DMS114 treated with DMSO at 0.1 percent for 48 hours (cell line): ENCODE measurements at regions not wholly inside any gene's neighbourhood (a gene's known extent, or its start where the extent isn't known, plus 50 kb on each side); places are given as distances from the start of the nearest gene placed in this dataset.

Experiments
- DNase-seq: peaks from one replicate; lab custom pipeline; 2025; ENCODE audit not compliant: unreplicated experiment; lab: John Stamatoyannopoulos, UW

DNA sequence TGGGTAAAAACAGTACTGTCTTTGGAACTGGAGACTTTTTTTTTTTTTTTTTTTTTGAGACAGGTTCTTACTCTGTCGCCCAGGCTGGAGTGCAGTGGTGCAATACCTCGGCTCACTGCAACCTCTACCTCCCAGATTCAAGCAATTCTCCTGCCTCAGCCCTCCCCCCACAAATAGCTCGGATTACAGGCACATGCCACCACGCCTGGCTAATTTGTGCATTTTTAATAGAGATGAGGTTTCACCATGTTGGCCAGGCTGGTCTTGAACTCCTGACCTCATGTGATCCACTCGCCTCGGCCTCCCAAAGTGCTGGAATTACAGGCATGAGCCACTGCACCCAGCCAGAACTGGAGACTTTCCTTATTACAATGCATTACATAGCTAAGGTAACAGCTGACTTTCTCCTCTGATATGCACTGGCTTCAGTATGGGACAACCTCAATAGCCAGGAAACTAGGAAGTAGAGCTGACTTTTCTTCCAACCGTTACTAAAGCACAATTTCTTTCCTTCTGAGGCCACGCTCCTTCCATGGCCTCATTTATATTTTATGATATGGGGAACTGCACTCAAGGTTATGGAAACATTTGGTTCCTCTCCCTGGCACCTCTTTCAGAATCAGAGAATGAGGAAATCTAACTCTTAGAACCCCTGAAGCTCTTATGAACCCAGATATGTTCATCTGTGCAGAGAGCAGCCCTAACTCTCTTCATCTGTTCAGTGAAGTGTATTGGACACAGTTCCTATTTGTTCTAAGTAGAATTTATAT is 53.5 kb upstream of the FAM9B start:
- DNase-seq = no peak

DNA sequence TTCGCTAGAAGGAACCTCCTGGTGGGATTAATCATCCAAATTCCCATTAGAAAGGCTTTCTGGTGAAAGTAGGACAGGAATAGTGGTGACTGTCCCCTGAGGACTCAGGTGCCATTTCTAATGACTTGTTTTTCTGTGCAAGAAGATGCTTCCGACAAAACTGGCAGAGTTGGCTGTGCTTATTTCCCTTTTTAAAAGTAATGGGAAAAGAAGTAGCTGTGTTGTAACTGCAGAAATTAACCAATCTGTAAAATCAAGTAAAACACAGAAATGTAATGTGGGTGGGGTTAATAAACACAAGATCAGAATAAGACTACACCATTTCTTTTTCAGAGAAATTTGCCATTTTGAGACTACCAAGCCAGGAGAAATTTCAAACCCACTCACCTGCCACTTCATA is 55.0 kb upstream of the FAM9B start:
- no peak for DNase-seq

DNA sequence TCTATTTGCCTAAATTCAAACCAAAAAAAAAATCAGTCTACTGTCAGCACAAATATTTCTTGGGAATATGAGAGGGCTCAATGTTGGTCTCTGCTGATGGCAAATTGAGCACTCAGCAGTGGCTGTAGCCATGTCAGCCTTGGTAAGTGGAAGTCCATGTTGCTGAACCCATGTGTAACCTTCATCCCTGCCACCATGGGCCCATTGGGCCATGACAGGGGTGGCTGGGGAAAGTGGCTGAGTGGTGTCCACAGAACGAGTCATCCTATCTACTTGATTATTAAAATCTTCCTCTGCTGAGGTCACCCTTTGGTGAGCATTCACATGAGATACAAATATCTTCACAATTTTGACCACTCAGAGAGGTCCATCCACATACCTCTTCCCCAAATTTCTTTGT is 56.8 kb upstream of the FAM9B start:
- DNase-seq = no peak

DNA sequence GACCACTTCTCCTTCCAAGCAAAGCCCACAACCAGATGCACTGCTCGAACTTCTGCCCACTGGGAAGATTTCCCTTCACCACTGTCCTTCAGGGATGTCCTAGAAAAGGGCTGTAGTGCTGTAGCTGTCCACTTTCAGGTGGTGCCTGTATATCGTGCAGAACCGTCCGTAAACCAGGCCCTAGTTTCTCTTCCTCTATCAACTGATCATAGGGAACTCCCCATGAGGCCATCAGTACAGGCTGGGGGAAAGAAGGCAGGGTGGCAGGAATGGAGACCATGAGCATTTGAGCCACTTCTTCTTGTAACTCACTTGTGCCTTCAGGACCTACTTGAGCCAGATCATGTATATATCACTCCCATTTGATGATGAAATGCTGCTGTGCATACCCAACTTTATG is 57.3 kb upstream of the FAM9B start:
- DNase-seq = no peak

DNA sequence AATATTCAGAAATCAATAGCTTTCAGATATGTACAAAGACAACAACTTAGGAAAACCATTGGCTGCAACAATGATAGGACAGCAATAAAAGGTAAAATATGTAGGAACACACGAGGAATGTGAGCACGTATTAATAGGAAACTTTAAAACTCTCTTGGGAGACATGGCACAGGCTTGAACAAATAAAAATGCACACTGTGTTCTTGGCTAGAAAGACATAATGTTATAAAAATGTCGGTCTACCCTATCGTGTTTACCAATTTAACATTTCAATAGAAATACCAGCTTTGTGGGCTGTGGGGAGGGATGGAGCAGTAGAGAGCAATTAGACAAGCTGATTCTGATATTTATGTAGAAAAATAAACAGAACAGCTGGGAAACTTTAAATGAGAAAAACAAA is 69.0 kb upstream of the FAM9B start:
- DNase-seq = no peak

DNA sequence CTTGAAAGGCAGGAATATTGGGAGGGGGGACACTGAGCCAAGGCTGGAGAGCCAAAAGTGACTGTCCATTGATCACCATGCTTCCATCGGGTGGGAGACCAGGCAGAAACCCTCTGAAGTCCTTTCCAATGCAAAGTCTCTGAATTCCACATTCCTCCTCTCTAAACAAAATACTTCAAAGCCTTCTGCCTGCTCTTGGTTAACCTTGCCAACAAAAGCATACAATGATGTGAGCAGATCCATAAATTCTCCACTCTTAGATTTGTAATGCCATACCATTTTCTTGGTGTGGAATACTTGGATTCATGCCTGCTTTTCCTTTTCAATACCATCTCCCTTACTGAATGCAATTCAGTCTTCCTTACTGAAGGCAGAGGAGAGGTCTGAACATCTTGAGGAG is 74.1 kb upstream of the FAM9B start:
- no peak for DNase-seq

DNA sequence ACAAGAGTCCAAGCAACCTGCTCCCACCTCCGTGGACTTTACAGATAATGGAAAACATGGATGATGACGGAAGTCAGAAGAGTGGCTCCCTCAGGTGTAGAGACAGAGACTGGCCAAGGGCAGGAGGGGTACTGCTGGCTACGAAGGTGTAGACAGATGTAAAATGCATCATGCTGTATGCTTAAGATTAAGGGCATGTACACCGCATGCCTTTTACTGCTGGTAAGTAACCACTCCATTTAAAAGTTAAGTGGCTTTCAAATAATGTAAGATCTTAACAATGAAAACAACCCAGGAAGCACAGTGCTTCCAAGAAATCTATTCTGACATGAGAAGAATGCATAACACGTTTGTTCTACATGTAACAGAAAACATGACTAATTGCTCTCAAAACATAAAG is 76.9 kb upstream of the FAM9B start:
- DNase-seq = no peak

DNA sequence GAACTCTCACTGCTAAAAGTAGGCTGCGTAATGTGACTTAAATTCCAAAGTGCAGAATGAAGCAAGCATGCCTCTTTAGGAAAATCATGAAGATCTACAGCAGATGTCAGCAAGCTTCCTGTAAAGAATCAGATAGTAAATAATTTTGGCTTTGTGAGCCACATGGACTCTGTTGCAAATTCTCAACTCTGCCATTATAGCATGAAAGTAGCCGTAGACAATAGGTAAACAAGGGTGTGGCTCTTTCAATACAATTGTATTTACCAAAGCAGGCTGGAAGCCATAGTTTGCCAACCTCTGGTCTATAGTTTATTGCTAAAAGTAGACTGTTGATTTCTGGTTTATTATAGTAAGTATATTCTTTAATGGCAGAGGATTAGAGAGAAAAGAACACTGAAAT is 80.3 kb upstream of the FAM9B start:
- no peak for DNase-seq

DNA sequence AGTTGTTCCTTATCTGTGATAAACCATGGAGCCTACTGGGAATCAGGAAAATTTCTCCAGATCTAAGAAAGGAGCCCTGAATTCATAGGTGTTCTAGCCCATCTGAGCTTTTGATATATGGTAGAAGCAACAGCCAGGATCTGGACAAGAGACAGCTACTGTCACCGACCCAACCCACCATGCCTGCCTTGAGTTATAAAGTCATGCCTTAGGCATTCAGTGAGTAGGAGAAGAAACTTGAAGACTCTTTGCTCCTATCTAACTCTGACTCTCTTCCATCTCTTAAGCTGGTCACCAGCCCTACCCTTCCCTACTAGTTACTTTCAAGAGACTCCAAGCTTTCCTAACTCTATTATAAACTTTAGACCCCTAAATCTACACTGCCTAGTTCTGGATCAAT is 83.9 kb upstream of the FAM9B start:
- DNase-seq = no peak

DNA sequence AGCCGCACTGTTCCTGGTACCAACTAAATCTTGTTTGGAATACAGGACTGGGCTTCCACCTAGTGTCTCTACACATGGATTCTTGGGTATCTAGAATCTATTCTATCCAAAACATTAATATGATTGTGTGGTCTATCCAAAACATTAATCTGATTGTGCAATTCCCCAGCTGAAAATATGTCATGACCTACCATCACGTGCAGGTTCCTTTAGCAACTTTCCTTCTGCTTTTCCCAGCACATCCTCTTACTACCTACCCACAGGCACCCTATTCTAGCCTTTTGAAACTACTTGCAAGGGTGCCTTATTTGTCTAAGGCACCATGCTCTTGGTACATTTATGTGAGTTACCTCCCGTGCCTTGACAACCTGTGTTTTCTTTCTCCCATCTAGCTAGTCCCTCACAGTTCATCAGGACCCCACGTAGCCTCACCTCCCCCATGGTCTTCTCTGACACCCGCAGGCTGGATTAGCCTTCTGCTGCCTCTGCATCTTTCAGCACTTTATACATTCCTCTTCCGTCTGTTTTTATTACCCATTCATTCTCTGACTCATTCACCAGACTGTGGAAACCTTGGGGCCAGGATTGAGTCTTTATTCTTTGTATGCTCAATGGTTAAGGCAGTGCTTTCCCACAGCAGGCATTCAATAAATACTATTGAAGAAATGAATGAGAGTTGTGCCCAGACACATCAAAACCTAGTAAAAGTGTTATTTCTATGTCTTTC is 88.8 kb upstream of the FAM9B start:
- DNase-seq = no peak

DNA sequence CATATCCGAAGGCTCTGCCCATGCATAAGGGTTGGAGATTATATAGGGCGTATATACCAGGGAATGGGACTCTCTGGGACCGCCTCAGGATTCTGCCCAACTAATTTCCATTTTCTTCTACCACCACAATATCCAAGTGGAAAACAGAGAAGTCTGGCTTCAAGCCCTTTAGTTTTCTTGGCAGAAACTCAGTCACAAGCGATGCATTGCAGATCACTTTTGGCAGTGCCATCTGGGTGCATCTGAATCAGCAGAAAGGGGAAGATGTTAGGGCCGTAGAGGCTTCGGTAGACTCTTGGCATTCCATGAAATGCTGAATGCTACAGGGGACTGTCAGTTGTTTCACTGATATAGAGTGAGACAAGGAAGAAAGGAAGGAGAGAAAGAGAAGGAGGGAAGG is 94.1 kb upstream of the FAM9B start:
- no peak for DNase-seq

DNA sequence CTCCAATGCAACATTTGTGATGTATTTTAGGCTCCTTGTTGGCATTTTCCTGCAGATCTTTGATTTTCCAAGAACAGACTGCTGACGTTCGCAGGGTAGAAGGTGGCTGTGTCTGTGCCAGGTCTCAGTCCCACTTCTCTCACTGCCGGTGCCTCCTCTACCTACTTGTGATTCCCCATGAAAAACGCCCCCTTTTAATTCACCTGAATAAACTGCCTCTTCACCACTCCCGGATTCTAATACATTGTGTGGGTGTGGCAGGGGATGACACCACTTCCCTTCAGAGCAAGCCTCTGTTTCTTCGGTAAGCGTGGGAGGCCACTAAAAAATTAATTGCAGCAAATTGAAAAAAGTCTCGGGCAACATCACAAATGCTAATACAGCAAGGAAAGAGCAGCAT is 96.1 kb upstream of the FAM9B start:
- DNase-seq = no peak

DNA sequence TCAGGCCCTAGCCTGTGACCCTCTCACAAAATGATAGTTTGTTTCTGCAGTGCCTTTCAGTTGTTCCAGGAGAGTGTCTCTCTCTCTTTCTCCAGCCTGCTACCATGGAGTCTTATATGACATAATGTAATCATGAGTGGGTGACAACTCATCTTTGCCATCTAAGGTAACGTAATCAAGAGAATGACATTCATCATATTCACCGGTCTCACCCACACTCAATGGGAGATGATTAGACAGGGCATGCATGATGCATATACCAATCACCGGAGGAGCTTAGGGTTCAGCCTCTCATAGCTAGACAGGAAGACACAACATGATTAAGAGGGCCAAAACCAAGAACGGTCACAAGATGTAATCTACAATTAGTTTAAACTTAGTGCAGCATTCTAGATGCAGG is 97.1 kb upstream of the FAM9B start:
- no peak for DNase-seq

DNA sequence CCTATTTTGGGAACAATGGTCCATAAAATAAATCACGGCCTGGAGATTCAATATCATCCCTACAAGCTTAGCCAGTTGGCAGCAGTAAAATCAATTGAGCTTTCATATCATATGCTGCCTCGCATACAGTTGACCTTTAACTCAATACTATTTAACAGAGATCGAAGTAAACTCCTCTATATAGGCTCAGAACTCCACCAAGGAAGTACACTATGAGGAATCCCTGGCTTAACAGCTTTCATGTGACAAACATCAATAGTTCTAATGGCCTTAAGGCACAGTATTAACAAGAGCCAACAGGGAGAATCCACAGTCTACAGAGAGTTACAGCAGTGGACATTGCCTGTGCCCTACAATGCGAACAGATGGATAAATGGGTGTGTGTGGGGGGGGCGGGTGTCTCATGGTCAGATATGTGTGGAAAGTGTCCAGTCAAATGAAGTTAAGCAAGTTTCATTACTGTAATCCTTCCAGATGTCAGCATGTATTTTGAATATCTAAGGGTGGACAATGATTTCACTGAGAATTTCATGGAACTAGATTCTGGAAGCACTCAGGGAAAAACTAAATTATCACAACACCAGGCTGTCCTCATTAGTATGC is 98.2 kb upstream of the FAM9B start:
- no peak for DNase-seq

DNA sequence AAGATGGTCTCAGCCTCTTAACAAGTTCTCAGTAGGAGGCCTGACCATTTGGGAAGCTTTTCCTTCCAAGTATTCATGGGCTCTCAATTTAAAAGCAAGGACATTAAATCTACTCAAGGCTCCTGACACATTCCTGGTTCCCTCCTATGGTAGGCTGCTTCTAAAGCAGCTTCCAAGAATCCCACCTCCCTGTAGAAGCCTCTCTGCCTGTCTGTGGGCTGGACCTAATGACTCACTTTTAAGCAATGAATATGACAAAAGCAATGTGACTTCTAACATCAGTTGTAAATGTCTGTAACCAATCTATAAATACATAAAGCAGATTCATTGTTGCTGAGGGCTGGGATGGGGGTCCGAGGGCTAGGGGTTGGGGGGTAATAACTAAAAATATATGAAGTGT is 99.5 kb upstream of the FAM9B start:
- no peak for DNase-seq

DNA sequence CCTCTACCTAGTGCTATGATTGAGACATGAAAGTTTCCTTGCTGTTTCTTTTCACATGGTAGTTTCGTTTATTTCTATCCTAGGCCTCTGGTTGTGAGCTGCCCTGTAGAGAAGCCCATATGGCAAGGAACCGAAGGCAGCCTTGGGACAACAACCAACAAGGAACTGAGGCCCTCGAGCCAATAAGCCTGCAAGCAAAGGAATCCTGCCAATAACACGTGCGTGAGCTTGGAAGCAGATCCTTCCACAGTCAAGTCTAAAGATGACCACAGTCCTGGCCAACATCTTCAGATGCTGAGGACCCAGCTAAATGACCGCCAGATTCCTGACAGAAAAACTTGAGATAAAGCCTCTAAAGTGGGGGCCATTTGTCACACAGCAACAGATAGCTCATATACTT is 100.4 kb upstream of the FAM9B start:
- DNase-seq = no peak

DNA sequence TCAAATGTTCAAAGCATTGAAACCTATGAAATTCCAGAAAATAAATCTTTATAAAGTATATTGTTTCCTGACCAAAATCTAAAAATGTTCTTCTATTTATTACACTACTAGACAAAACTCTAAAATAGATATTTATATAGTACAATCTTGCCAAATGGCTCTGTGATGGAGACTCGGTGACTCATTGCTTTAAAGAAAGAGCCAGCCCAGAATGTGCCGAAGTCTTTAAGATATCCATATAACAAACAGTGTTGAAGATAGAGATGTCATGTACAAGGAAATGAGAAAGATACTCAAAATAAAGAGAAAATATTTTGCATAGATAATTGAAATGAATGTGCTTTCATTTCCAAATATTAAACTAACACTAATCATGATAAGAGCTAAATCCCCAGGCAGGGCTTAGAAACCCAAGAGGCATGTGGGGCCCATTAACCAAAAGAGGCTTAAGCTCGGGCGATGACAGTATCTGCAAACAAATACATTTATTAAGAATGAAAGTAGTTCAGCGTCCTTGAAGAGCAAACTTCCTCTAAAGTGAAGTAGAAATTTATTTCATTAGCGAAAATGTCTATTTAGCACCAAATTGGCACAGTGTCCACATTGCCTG is 102.1 kb upstream of the FAM9B start:
- DNase-seq = no peak

DNA sequence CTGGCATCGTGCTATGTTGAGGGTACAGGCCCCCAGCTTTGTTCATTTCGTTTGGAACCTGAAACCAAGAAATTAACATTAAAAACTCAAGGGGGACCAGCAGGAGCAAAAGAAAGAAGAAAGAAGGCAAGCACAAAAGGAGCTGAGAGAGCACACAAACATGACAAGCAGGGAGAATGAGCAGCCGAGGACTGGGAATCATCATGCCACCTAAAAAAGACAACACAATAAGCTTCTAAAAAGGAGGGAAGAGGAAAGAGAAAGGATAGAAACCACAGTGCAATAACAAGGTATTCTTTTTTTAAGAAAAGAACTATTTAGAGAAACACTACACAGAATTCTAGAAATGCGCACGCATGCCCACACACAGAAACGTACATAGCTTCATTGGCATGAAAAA is 103.2 kb upstream of the FAM9B start:
- DNase-seq = no peak

DNA sequence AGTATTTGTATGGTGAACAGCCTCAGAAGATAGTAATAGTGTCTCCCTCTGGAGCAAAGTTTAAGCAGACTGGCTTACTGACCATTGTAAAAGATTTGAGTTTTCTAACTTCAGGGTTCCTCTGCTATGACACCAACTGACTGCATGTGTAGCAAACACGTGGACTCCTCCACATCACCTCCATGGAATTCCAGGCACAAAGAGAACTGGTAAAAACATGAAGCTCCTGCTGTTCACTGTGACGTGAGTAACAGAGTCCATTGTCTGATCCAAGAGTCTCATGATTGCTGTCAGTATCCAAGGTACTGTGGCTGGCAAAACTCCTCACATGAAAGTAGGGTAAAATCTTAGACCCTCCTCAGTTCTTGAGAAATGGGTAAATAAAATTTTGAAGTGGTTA is 107.6 kb upstream of the FAM9B start:
- DNase-seq = no peak

DNA sequence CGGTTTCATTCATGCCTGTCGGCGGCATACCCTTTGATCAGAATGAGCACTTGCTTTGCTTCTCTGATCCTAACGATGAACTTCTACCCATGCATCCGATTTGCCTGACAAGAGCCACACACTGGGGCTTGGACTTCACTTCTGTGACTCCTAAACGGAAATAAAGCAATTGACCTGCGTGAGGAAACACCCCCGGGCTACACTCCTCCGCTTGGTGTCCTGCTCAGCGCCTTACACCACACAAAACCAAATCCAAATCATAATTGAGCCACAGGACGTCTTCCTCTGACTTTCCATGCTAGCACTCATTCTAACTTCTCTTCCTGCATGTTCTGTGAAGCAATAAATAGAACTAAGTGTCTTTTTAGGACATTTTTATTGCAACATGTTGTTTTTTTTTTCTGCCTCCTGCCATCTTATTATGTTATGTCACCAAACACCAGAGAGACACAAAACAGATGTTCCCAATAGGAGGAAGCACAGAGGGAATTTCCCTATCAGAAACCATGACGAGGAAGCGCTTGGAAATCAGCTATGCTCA is 110.8 kb upstream of the FAM9B start:
- no peak for DNase-seq

DNA sequence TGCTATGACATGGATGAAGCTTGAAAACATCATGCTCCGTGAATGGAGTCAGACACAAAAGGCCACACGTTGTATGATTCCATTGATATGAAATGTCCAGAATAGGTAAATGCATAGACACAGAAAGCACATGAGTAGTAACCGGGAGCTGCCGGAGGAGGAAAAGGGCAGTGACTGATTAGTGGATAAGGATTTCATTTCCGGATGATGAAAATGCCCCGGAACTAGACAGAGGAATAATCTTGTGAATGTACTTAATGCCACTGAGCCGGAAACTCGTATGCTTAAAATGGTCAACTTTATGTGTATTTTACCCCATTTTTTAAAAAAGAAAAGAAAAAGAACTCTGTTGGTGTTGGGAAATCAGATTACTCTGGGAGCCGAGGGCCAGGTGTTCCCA is 112.7 kb upstream of the FAM9B start:
- DNase-seq = no peak

DNA sequence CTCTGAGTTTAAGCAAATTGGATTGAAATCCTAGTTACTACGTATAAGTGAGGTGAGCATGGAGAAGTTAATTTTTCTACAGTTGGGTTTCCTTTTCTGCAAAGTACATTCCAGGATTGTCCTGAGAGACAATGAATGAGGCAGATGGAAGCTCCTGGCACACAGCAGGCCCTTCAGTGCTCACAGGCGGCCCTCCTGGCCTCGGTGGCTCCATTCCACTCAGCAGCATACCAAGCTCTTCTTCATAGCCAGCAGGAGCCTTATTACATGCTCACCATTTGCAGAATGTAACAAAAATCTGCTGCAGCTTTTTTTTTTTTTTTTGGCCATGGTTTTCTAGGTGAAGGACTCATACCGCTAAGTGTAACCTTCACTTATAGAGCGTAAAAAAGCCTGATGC is 113.2 kb upstream of the FAM9B start:
- DNase-seq = no peak
